SU-DHL-6 (cell line): ENCODE measurements at regions not wholly inside any gene's neighbourhood (a gene's known extent, or its start where the extent isn't known, plus 50 kb on each side); places are given as distances from the start of the nearest gene placed in this dataset.
"Not testable (repeated sequence)": the region's sequence is repeated elsewhere in the genome, so short reads cannot be mapped to it uniquely, and the experiment has no call there.

Source experiments
- H2AFZ ChIP-seq: fragments of 200-600 bp; sonication (generic); 2 replicates; pipeline ENCODE4 v1.6.1; 2014; ENCODE audit warnings: low read depth, mild to moderate bottlenecking, moderate library complexity, mixed read lengths, antibody characterized with exemption, low read length; ENCODE audit not compliant: severe bottlenecking
- H3F3A ChIP-seq: fragments of 200-600 bp; shearing (Covaris generic); 2 replicates; pipeline ENCODE4 v1.6.0; 2016; ENCODE audit warnings: antibody characterized with exemption, mild to moderate bottlenecking; ENCODE audit not compliant: insufficient read depth
- H3K27ac ChIP-seq: fragments of 200-600 bp; sonication (generic); 2 replicates; pipeline ENCODE4 v1.5.1; 2016; ENCODE audit warnings: low read depth, mild to moderate bottlenecking, low read length, moderate library complexity, mixed read lengths
- H3K27me3 ChIP-seq: fragments of 200-600 bp; sonication (generic), shearing (Covaris generic); 2 replicates; pipeline ENCODE4 v1.6.0; 2014; ENCODE audit warnings: mild to moderate bottlenecking, low read length
- H3K36me3 ChIP-seq: fragments of 200-600 bp; sonication (generic); 2 replicates; pipeline ENCODE4 v1.6.1; 2014; ENCODE audit warnings: mild to moderate bottlenecking, low read length, mixed read lengths
- H3K4me2 ChIP-seq: fragments of 300-600, 200-600 bp; shearing (Covaris generic), sonication (generic); 2 replicates; pipeline ENCODE4 v1.6.0; 2014; ENCODE audit warnings: low read length, low read depth, mild to moderate bottlenecking; ENCODE audit not compliant: poor library complexity, severe bottlenecking
- H3K4me3 ChIP-seq: fragments of 200-600 bp; sonication (generic); 2 replicates; pipeline ENCODE4 v1.5.1; 2014; ENCODE audit warnings: antibody characterized with exemption, low read length, mild to moderate bottlenecking, mixed read lengths; ENCODE audit not compliant: insufficient read depth, poor library complexity, severe bottlenecking
- H3K79me2 ChIP-seq: fragments of 200-600 bp; sonication (generic); 2 replicates; pipeline ENCODE4 v1.6.1; 2014; ENCODE audit warnings: mild to moderate bottlenecking, low read length, moderate library complexity; ENCODE audit not compliant: insufficient read depth
- H3K9ac ChIP-seq: fragments of 200-600 bp; sonication (generic); 2 replicates; pipeline ENCODE4 v1.7.0; 2014; ENCODE audit warnings: mild to moderate bottlenecking, low read length
- H3K9me2 ChIP-seq: fragments of 200-600 bp; sonication (generic); replicated peaks from 2 replicates; pipeline ENCODE4 v1.6.1; 2014; ENCODE audit warnings: low read length; ENCODE audit not compliant: insufficient read depth
- H3K9me3 ChIP-seq: fragments of 200-600 bp; sonication (generic); 2 replicates; pipeline ENCODE4 v1.6.1; 2014; ENCODE audit warnings: low read length, mixed read lengths; ENCODE audit not compliant: insufficient read depth
- H4K20me1 ChIP-seq: fragments of 200-600 bp; sonication (generic); 2 replicates; pipeline ENCODE4 v1.6.1; 2014; ENCODE audit warnings: low read depth, mild to moderate bottlenecking, antibody characterized with exemption, low read length, moderate library complexity, mixed read lengths
- CTCF ChIP-seq: fragments of 200-600 bp; sonication (generic); IDR thresholded peaks from one replicate; pipeline ENCODE4 v1.5.1; 2017; ENCODE audit warnings: antibody characterized with exemption, mild to moderate bottlenecking, low read length, moderate library complexity; ENCODE audit not compliant: insufficient read depth, poor library complexity, severe bottlenecking
- EZH2phosphoT487 ChIP-seq: fragments of 200-600 bp; sonication (generic), shearing (Covaris generic); conservative IDR thresholded peaks from 2 replicates; pipeline ENCODE4 v1.6.1; 2018; ENCODE audit warnings: mild to moderate bottlenecking, antibody characterized with exemption, low read length, moderate library complexity, mixed read lengths

- not testable (repeated sequence) for H3K79me2 ChIP-seq, H3K27ac ChIP-seq, H2AFZ ChIP-seq, H3K4me3 ChIP-seq, H3K27me3 ChIP-seq, H3F3A ChIP-seq, H3K9ac ChIP-seq, H3K9me3 ChIP-seq, H3K4me2 ChIP-seq, H3K9me2 ChIP-seq, H3K36me3 ChIP-seq, H4K20me1 ChIP-seq
Observed at GRCh38 chr10:46095943-46096342, 49.9 kb upstream of the MSMB start.

- H3K27ac ChIP-seq, result no peak overlapping the region
- H3K9me2 ChIP-seq, result no peaks in the 10 kb centered on the region
- H3K4me2 ChIP-seq, result no peak overlapping the region
- H3K4me3 ChIP-seq, result no peak overlapping the region
- no peaks in the 10 kb centered on the region for H3K27me3 ChIP-seq
- no peak overlapping the region for H3K9ac ChIP-seq
- no peaks in the 10 kb centered on the region for H3K79me2 ChIP-seq
- H2AFZ ChIP-seq, result no peak overlapping the region
- H3K9me3 ChIP-seq, result no peaks in the 10 kb centered on the region
- TF ChIP-seq EZH2phosphoT487 (no peak), CTCF (no peak)
- H4K20me1 ChIP-seq, result no peaks in the 10 kb centered on the region
- no peaks in the 10 kb centered on the region for H3K36me3 ChIP-seq
- H3F3A ChIP-seq, result no peaks in the 10 kb centered on the region
Observed at GRCh38 chr10:46096446-46096845, 50.4 kb upstream of the MSMB start.

- Histone ChIP-seq H3K27me3 (no peaks in the 10 kb centered on the region), H2AFZ (no peak overlapping the region), H3K9me2 (no peaks in the 10 kb centered on the region), H3K9ac (no peak overlapping the region), H3K27ac (no peak overlapping the region), H4K20me1 (no peaks in the 10 kb centered on the region), H3K4me2 (no peak overlapping the region), H3K4me3 (no peak overlapping the region), H3K9me3 (no peaks in the 10 kb centered on the region), H3K36me3 (no peaks in the 10 kb centered on the region), H3F3A (no peaks in the 10 kb centered on the region), H3K79me2 (no peaks in the 10 kb centered on the region)
- TF ChIP-seq EZH2phosphoT487 (no peak), CTCF (no peak)
Observed at GRCh38 chr10:46096909-46097575, 51.0 kb upstream of the MSMB start.

GRCh38 chr10:46097576-46098317 lies 51.7 kb upstream of the MSMB start:
- Histone ChIP-seq H2AFZ (no peak overlapping the region), H3K9me3 (no peaks in the 10 kb centered on the region), H3K27me3 (no peaks in the 10 kb centered on the region), H4K20me1 (no peaks in the 10 kb centered on the region), H3K4me2 (no peak overlapping the region), H3K9ac (no peak overlapping the region), H3K9me2 (no peaks in the 10 kb centered on the region), H3K4me3 (no peak overlapping the region), H3K79me2 (no peaks in the 10 kb centered on the region), H3K36me3 (no peaks in the 10 kb centered on the region), H3F3A (no peaks in the 10 kb centered on the region), H3K27ac (no peak overlapping the region)
- no peak for TF ChIP-seq EZH2phosphoT487
- TF ChIP-seq CTCF, result no peak
